ENCODE measurements at regions not wholly inside any gene's neighbourhood (a gene's known extent, or its start where the extent isn't known, plus 50 kb on each side); places are given as distances from the start of the nearest gene placed in this dataset.

DNA sequence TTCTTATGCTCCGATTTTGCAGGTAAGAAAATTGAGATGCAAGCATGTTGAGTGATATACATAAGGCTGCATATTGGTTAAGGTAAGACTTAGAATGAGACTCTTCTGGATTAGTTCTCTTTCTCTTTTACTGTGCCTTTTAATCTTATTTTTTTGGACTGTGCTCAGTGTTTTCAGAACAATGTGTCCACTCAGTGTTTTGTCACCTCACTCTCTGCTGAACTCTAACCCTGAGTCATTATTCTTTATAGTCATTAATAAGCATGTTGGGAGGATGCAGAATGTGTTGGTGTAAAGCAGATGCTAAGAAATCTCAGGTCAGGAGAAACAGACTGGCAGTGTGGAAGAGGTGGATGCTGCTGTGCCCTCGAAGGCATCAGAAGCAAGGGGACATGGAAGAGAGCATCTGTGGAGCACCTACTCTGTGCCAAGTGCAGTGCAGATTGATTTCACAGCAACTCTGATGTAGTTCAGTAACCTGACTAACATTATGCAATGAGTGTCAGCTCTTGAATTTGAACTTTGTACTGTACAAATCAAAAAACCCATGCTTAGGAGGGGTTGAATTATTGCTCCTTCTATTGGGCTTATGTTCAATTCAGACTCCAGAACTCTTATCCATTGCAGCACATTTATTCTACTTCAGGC lies 80.7 kb upstream of the LARGE1 start:
- no peak for DNase-seq
- Histone ChIP-seq H3K4me1 (no peaks in the 10 kb centered on the region), H3K27me3 (no peaks in the 10 kb centered on the region), H3K27ac (no peak overlapping the region), H3K9me3 (no peaks in the 10 kb centered on the region), H3K4me3 (replicated peaks in 1 of 3) (no peak overlapping the region), H3K36me3 (no peaks in the 10 kb centered on the region)
- intact Hi-C loops (cut with DNase I) = no loop called here
- WGBS, 2 donors = 71 to 84% methylated on average over 2 of the region's 2 CpGs
- no peak for TF ChIP-seq CTCF (IDR thresholded peaks at IDR 0.05)
- no peak for TF ChIP-seq POLR2A (IDR thresholded peaks at IDR 0.05)

- no peak overlapping the region for H3K4me3 ChIP-seq (replicated peaks in 1 of 3)
- no peaks in the 10 kb centered on the region for H3K27me3 ChIP-seq
- TF ChIP-seq CTCF (IDR thresholded peaks at IDR 0.05) = no peak
- no peak for TF ChIP-seq POLR2A (IDR thresholded peaks at IDR 0.05)
- H3K27ac ChIP-seq = no peak overlapping the region
- WGBS, 2 donors = 57 to 92% methylated on average over 3 of the region's 3 CpGs
- H3K9me3 ChIP-seq = no peaks in the 10 kb centered on the region
- no peaks in the 10 kb centered on the region for H3K4me1 ChIP-seq
- H3K36me3 ChIP-seq = no peaks in the 10 kb centered on the region
- intact Hi-C loops (cut with DNase I) = no loop called here
- DNase-seq = no peak
Observed at GRCh38 chr22:34001701-34002466, 81.6 kb upstream of the LARGE1 start.

DNA sequence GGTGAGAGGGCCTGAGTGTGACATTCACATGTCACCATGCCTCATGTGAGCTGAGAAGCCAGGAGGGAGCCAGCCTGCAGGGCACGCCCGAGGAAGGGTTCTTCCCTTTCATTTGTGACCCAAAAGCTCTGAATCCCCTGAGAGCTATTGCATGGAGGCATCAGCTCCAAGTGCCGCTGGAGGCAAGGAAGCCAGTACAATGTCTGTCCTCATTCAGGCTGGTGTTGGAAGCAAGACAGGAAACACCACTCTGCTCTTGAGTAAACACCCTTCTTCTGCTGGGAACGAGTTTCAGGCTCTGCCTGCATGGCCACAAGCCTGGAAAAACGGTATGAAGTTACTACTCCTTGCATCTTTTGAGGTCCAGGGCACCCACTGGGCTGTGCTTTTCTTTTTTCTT lies 83.8 kb upstream of the LARGE1 start:
- no peak overlapping the region for H3K4me3 ChIP-seq (replicated peaks in 1 of 3)
- intact Hi-C loops (cut with DNase I) = no loop called here
- WGBS, 2 donors = 28 to 46% methylated on average over 5 of the region's 5 CpGs
- H3K36me3 ChIP-seq = no peaks in the 10 kb centered on the region
- no peak overlapping the region for H3K27ac ChIP-seq
- H3K9me3 ChIP-seq = no peaks in the 10 kb centered on the region
- no peaks in the 10 kb centered on the region for H3K27me3 ChIP-seq
- no peak for DNase-seq
- TF ChIP-seq CTCF (IDR thresholded peaks at IDR 0.05) (no peak), POLR2A (IDR thresholded peaks at IDR 0.05) (no peak)
- no peaks in the 10 kb centered on the region for H3K4me1 ChIP-seq

GRCh38 chr22:34010259-34010658 lies 90.0 kb upstream of the LARGE1 start:
- Histone ChIP-seq H3K9me3 (no peaks in the 10 kb centered on the region), H3K27me3 (no peaks in the 10 kb centered on the region), H3K27ac (no peak overlapping the region), H3K4me3 (replicated peaks in 1 of 3) (no peak overlapping the region), H3K4me1 (no peaks in the 10 kb centered on the region), H3K36me3 (no peaks in the 10 kb centered on the region)
- intact Hi-C loops (cut with DNase I) = no loop called here
- 74 to 86% methylated on average over 3 of the region's 3 CpGs for WGBS, 2 donors
- no peak for TF ChIP-seq CTCF (IDR thresholded peaks at IDR 0.05)
- TF ChIP-seq POLR2A (IDR thresholded peaks at IDR 0.05) = no peak
- DNase-seq = no peak

GRCh38 chr22:34015642-34016041 lies 95.4 kb upstream of the LARGE1 start:
- DNase-seq = no peak
- WGBS, 2 donors = 48 to 58% methylated on average over 3 of the region's 3 CpGs
- intact Hi-C loops (cut with DNase I) = no loop called here
- no peaks in the 10 kb centered on the region for H3K36me3 ChIP-seq
- no peak for TF ChIP-seq POLR2A (IDR thresholded peaks at IDR 0.05)
- TF ChIP-seq CTCF (IDR thresholded peaks at IDR 0.05) = no peak
- H3K4me3 ChIP-seq (replicated peaks in 1 of 3) = no peak overlapping the region
- no peaks in the 10 kb centered on the region for H3K9me3 ChIP-seq
- H3K27ac ChIP-seq = no peak overlapping the region
- no peaks in the 10 kb centered on the region for H3K27me3 ChIP-seq
- H3K4me1 ChIP-seq = no peaks in the 10 kb centered on the region

All from thyroid gland (tissue), 4 donors.